ENCODE measurements at regions not wholly inside any gene's neighbourhood (a gene's known extent, or its start where the extent isn't known, plus 50 kb on each side); places are given as distances from the start of the nearest gene placed in this dataset.

DNA sequence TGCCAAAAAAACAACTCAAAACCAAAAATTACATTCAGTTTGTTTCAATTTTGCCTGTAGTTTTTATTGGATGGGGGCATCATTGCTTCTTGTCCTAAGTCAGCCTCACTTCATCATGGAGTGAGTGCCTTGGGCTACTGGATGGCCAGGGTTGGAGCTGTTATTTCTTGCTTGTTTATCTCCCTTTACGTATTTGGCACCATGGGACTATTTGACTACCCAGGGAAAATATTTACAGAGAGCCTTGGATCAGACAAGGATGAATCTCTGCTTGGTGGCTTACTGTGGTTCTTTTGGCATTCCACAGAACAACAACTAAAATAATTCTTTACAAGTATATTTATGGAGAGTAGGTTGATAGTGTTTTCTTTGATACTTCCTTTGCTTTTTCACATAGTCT lies 160.8 kb upstream of the SEL1L start:
- DNase-seq (ENCODE audit: low read depth) (no peak), FAIRE-seq (no peak)
- TF ChIP-seq, protein P1, sequence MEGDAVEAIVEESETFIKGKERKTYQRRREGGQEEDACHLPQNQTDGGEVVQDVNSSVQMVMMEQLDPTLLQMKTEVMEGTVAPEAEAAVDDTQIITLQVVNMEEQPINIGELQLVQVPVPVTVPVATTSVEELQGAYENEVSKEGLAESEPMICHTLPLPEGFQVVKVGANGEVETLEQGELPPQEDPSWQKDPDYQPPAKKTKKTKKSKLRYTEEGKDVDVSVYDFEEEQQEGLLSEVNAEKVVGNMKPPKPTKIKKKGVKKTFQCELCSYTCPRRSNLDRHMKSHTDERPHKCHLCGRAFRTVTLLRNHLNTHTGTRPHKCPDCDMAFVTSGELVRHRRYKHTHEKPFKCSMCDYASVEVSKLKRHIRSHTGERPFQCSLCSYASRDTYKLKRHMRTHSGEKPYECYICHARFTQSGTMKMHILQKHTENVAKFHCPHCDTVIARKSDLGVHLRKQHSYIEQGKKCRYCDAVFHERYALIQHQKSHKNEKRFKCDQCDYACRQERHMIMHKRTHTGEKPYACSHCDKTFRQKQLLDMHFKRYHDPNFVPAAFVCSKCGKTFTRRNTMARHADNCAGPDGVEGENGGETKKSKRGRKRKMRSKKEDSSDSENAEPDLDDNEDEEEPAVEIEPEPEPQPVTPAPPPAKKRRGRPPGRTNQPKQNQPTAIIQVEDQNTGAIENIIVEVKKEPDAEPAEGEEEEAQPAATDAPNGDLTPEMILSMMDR (IDR thresholded peaks at IDR 0.05; ENCODE audit: insufficient read depth, low read length, severe bottlenecking): no peak
- H3K27me3 ChIP-seq (ENCODE audit: control insufficient read depth, insufficient read depth, low read length): no peaks in the 10 kb centered on the region
- H3K36me3 ChIP-seq (ENCODE audit: control insufficient read depth, insufficient read depth, low read length): no peaks in the 10 kb centered on the region
- no peak overlapping the region for H3K4me3 ChIP-seq (ENCODE audit: low read depth, low read length)

DNA sequence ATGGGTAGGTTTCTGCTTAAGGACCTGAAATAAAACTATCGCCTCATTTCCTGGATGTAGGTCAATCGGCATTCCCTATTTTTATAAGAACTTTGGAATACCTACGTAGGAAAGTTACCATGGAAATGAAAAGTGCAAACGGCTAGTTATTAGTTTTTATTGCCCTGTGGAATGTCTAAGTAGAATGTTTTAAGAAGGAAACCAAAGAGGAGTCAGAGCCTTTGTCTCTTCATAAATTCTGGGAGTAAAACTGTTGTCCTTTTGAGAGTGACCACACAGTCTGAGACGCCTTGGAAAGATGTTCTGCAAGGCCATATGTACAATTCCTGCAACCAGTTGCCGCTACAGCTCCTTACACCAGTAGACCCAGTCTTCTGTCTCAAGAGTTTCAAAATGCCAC lies 176.0 kb upstream of the SEL1L start:
- FAIRE-seq (no peak), DNase-seq (ENCODE audit: low read depth) (no peak)
- Histone ChIP-seq H3K4me3 (ENCODE audit: low read depth, low read length) (no peak overlapping the region), H3K36me3 (ENCODE audit: control insufficient read depth, insufficient read depth, low read length) (no peaks in the 10 kb centered on the region), H3K27me3 (ENCODE audit: control insufficient read depth, insufficient read depth, low read length) (no peaks in the 10 kb centered on the region)
- TF ChIP-seq, protein P1 (IDR thresholded peaks at IDR 0.05; ENCODE audit: insufficient read depth, low read length, severe bottlenecking): no peak

DNA sequence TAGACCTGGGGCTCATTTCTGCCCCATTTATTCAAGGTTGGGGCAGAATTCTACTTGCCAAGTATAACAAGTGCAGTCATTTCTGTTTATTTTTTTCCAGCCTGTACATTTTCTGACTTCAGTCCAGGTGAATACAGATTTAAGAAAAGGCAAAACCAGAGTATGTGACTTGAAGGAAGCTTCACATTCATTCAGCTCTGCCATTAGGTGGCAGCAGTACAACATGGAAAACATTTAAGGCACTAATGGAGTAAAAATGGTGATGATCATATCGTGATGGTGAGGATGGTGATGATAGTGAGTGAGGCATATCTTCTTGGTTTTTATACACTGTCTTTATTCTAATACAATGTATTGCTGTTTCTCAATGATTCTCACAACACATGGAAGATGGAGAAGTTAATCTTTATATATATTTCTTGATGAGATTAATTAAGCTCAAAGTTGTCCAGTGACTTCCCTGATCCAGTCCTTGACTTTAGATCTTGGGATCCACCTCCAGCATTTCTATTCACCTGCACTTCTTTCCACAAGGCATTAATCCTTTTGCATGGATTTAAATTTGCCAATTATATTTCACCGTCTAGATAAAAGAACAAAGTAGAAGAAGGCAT lies 176.7 kb upstream of the SEL1L start:
- no peaks in the 10 kb centered on the region for H3K36me3 ChIP-seq (ENCODE audit: control insufficient read depth, insufficient read depth, low read length)
- H3K4me3 ChIP-seq (ENCODE audit: low read depth, low read length): no peak overlapping the region
- no peaks in the 10 kb centered on the region for H3K27me3 ChIP-seq (ENCODE audit: control insufficient read depth, insufficient read depth, low read length)
- FAIRE-seq: no peak
- TF ChIP-seq, protein P1 (IDR thresholded peaks at IDR 0.05; ENCODE audit: insufficient read depth, low read length, severe bottlenecking): peak; percentile 49
- DNase-seq (ENCODE audit: low read depth): peak; percentile 55

DNA sequence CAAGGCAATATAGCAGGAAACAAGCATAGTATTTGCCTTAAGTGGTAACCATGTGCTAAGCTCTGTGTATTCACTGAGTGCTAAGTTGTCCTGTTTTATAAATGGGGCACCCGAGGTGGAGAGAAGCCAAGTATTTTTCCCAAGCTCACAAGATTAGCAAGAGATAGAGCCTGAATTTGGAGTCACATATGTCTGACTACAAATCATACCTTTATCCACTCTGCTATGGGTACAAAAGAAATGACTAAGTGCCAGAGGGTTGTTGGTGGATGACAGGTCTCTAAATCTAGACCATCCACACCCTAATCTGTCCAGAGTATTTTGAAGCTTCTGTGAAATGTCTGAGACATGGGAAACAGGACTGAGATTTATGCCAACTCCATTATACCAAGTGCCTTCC lies 182.1 kb upstream of the SEL1L start:
- Histone ChIP-seq H3K4me3 (ENCODE audit: low read depth, low read length) (no peak overlapping the region), H3K27me3 (ENCODE audit: control insufficient read depth, insufficient read depth, low read length) (no peaks in the 10 kb centered on the region), H3K36me3 (ENCODE audit: control insufficient read depth, insufficient read depth, low read length) (no peaks in the 10 kb centered on the region)
- TF ChIP-seq, protein P1 (IDR thresholded peaks at IDR 0.05; ENCODE audit: insufficient read depth, low read length, severe bottlenecking): no peak
- no peak for DNase-seq (ENCODE audit: low read depth)
- no peak for FAIRE-seq

DNA sequence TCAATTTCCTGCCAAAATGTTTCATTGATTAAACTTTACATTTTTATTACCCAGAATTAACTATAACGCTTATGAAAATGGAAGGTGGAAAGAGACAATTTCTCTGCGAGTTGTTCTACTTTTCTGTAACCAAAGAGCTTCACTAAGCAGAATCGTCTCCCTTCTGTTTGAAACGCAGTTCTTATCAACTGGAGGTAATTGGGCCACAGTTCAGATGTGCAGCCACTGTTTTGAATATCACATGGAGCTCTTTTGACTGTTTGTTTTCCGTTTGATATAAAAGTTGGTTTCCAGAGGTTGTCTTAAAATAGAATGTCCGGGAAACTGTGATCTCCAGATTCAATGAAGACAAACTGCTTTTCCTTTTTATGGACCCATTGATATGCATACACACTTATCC lies 183.3 kb upstream of the SEL1L start:
- DNase-seq (ENCODE audit: low read depth) (no peak), FAIRE-seq (no peak)
- Histone ChIP-seq H3K36me3 (ENCODE audit: control insufficient read depth, insufficient read depth, low read length) (no peaks in the 10 kb centered on the region), H3K27me3 (ENCODE audit: control insufficient read depth, insufficient read depth, low read length) (no peaks in the 10 kb centered on the region), H3K4me3 (ENCODE audit: low read depth, low read length) (no peak overlapping the region)
- TF ChIP-seq, protein P1 (IDR thresholded peaks at IDR 0.05; ENCODE audit: insufficient read depth, low read length, severe bottlenecking): no peak

DNA sequence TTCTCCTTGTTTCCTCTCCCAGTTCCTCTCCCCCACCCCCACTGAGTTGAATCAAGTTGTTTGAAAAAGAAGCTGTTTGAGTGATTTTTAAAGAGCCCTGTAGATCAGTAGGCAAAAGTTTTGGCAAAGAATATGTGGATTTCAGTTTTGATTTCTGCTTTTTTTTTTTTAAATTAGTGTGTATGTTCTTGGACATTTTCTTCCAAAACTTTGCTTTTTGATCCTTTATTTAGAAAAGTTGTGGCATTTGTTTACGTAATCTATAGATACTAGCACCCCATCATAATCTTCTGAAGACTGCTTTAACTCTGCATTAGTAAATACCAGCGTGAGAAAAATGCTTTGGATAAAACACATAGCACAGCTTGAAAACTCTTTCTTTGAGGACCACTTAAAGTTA lies 190.3 kb upstream of the SEL1L start:
- no peak overlapping the region for H3K4me3 ChIP-seq (ENCODE audit: low read depth, low read length)
- TF ChIP-seq, protein P1 (IDR thresholded peaks at IDR 0.05; ENCODE audit: insufficient read depth, low read length, severe bottlenecking): no peak
- DNase-seq (ENCODE audit: low read depth) (no peak), FAIRE-seq (no peak)
- H3K36me3 ChIP-seq (ENCODE audit: control insufficient read depth, insufficient read depth, low read length): no peaks in the 10 kb centered on the region
- H3K27me3 ChIP-seq (ENCODE audit: control insufficient read depth, insufficient read depth, low read length): no peaks in the 10 kb centered on the region
